ENCODE measurements at regions not wholly inside any gene's neighbourhood (a gene's known extent, or its start where the extent isn't known, plus 50 kb on each side); places are given as distances from the start of the nearest gene placed in this dataset.
"Not testable (repeated sequence)": the region's sequence is repeated elsewhere in the genome, so short reads cannot be mapped to it uniquely, and the experiment has no call there.

DNA sequence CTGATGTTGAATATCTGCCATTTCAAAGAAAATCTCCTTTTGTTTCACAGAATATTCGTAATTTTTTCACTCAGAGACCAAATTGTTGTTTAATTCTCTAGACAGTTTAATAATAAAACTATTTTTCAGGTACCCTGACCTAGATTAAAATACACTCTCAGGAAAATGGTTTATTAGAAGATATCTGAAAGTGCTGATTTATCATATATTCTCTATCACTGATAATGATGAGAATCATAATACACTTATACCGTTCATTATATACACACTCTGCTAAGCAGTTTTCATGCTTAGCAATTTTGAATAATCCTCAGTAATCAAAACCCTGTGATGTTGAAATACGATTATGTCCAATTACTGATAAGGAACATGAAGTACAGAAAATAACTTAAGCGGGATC lies 772.9 kb upstream of the CRIM1 start:
- no peaks in the 10 kb centered on the region for H3K4me1 ChIP-seq
- H3K27me3 ChIP-seq = no peaks in the 10 kb centered on the region
- 73 to 80% methylated on average over 4 of the region's 4 CpGs for WGBS, 2 donors

DNA sequence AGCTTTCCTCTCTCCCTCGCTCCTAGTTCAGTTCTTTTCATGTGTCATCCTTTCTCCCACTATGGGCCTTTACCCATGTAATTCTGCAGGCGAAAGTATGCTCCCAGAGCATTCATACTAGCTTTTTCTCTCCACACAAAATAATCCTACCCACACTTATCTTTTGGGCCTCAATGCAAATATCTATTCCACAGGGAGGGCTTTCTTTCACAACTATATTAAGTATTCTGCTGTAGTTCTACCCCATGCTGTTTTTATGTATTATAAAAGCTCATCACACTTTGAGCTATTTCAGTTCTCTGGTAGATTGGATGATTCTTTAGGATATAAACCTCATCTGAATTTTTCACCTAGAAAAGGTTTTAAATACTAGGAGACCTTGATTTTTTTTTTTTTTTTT lies 774.6 kb upstream of the CRIM1 start:
- TF ChIP-seq, protein P1, sequence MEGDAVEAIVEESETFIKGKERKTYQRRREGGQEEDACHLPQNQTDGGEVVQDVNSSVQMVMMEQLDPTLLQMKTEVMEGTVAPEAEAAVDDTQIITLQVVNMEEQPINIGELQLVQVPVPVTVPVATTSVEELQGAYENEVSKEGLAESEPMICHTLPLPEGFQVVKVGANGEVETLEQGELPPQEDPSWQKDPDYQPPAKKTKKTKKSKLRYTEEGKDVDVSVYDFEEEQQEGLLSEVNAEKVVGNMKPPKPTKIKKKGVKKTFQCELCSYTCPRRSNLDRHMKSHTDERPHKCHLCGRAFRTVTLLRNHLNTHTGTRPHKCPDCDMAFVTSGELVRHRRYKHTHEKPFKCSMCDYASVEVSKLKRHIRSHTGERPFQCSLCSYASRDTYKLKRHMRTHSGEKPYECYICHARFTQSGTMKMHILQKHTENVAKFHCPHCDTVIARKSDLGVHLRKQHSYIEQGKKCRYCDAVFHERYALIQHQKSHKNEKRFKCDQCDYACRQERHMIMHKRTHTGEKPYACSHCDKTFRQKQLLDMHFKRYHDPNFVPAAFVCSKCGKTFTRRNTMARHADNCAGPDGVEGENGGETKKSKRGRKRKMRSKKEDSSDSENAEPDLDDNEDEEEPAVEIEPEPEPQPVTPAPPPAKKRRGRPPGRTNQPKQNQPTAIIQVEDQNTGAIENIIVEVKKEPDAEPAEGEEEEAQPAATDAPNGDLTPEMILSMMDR (IDR thresholded peaks at IDR 0.05) = no peak
- no peak for TF ChIP-seq POLR2A (IDR thresholded peaks at IDR 0.05)
- Histone ChIP-seq H3K4me1 (no peaks in the 10 kb centered on the region), H3K4me3 (no peak overlapping the region), H3K27me3 (no peaks in the 10 kb centered on the region), H3K27ac (no peak overlapping the region), H3K9me3 (peaks cover 0 to 11% (median 0%) of the 10 kb centered on the region in 3 donors), H3K36me3 (no peaks in the 10 kb centered on the region)
- DNase-seq = no peak
- 75 to 84% methylated on average over 2 of the region's 2 CpGs for WGBS, 2 donors
- intact Hi-C loops (cut with DNase I) = no loop called here

More for the DNA sequence above, 772.9 kb upstream of the CRIM1 start:
- intact Hi-C loops (cut with DNase I) = no loop called here
- Histone ChIP-seq H3K27ac (no peak overlapping the region), H3K36me3 (no peaks in the 10 kb centered on the region), H3K9me3 (peaks cover 0 to 11% (median 0%) of the 10 kb centered on the region in 3 donors), H3K4me3 (no peak overlapping the region)
- TF ChIP-seq, protein P1 (IDR thresholded peaks at IDR 0.05) = no peak
- TF ChIP-seq POLR2A (IDR thresholded peaks at IDR 0.05) = no peak
- DNase-seq = no peak

DNA sequence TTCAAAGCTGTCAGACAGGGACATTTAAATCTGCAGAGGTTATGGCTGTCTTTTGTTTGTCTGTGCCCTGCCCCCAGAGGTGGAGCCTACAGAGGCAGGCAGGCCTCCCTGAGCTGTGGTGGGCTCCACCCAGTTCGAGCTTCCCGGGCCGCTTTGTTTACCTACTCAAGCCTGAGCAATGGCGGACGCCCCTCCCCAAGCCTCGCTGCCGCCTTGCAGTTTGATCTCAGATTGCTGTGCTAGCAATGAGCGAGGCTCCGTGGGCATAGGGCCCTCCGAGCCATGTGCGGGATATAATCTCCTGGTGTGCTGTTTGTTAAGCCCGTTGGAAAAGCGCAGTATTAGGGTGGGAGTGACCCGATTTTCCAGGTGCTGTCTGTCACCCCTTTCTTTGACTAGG lies 787.0 kb upstream of the CRIM1 start:
- intact Hi-C loops (cut with DNase I); H3K36me3 ChIP-seq; H3K27me3 ChIP-seq; H3K9me3 ChIP-seq; H3K4me3 ChIP-seq; H3K4me1 ChIP-seq; DNase-seq; H3K27ac ChIP-seq: not testable (repeated sequence)
- WGBS, 2 donors = 77 to 81% methylated on average over 3 to 4 of the region's 14 CpGs

DNA sequence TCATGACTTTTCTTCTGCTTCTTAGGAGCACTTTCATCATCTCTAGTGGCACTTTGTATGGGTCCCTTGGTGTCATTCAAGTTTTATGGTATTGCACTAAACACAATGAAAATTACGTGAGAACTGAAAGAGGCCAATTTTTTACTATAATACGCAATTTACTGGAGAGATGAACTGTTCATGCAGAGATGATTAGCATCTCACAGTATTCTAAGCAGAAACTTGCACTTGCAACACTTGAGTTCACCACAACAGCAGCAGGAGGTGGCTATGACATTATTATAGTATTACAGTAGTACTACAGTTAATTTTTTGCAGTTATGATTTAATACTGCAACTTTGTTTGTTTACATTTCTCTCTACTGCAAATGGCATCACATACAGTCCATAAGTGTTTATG lies 793.1 kb upstream of the CRIM1 start:
- 92 to 100% methylated on average over 2 of the region's 2 CpGs for WGBS, 2 donors
- DNase-seq = no peak
- TF ChIP-seq POLR2A (IDR thresholded peaks at IDR 0.05) = no peak
- intact Hi-C loops (cut with DNase I) = no loop called here
- H3K27me3 ChIP-seq = no peaks in the 10 kb centered on the region
- H3K27ac ChIP-seq = no peak overlapping the region
- H3K4me3 ChIP-seq = no peak overlapping the region
- H3K9me3 ChIP-seq = no peaks in the 10 kb centered on the region
- H3K36me3 ChIP-seq = no peaks in the 10 kb centered on the region
- no peaks in the 10 kb centered on the region for H3K4me1 ChIP-seq

DNA sequence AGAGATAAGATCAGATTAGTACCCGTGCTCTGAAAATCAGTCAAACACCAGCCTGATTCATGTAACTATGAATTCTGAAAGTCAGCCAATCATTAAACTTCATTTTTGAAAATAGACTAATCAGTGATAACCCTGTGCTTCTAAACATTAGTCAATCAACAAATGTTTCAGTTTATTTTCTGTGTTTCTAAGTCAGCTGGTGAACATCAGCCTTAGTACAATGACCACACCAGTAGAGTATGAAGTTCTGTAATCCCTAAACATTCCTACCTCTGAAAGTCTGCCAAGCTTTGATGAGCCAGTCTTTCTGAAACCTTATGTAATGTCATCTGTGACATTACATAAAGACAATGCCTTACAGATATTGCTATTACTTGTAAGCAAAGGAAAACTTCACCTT lies 807.4 kb upstream of the CRIM1 start:
- Histone ChIP-seq H3K4me3 (no peak overlapping the region), H3K9me3 (no peaks in the 10 kb centered on the region), H3K27me3 (no peaks in the 10 kb centered on the region), H3K36me3 (no peaks in the 10 kb centered on the region), H3K4me1 (peaks cover 0 to 12% (median 0%) of the 10 kb centered on the region in 3 donors), H3K27ac (no peak overlapping the region)
- 24 to 41% methylated on average over 1 of the region's 1 CpG for WGBS, 2 donors
- TF ChIP-seq, protein P1 (IDR thresholded peaks at IDR 0.05) = no peak
- TF ChIP-seq POLR2A (IDR thresholded peaks at IDR 0.05) = no peak
- no peak for DNase-seq
- intact Hi-C loops (cut with DNase I) = no loop called here

DNA sequence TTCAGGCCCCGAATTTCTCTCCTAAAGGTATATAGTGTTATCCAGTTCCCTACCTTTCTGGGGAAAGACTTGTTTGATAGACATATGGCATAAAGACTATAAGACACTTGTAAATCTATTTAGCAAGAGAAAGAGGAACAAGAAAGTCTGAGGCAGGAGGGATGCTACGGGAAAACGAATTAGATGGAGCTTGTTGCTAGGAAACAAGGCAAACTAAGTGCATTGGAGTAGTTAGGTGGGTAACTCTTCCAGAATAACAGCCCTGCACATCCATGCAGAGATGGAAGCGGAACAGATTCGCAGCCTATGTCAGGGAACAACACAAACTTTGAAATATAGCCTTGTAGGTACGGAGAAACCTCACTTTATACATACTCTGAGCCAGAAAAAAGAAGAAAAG lies 810.3 kb upstream of the CRIM1 start:
- H3K36me3 ChIP-seq = no peaks in the 10 kb centered on the region
- H3K4me1 ChIP-seq = peaks cover 0 to 12% (median 0%) of the 10 kb centered on the region in 3 donors
- WGBS, 2 donors = 84 to 86% methylated on average over 6 of the region's 6 CpGs
- H3K27ac ChIP-seq = no peak overlapping the region
- H3K9me3 ChIP-seq = no peaks in the 10 kb centered on the region
- H3K27me3 ChIP-seq = no peaks in the 10 kb centered on the region
- TF ChIP-seq, protein P1 (IDR thresholded peaks at IDR 0.05) = no peak
- no peak for TF ChIP-seq POLR2A (IDR thresholded peaks at IDR 0.05)
- H3K4me3 ChIP-seq = no peak overlapping the region
- no peak for DNase-seq
- intact Hi-C loops (cut with DNase I) = no loop called here
